Left forelimb (tissue), 1 donor: ENCODE measurements at regions not wholly inside any gene's neighbourhood (a gene's known extent, or its start where the extent isn't known, plus 50 kb on each side); places are given as distances from the start of the nearest gene placed in this dataset.

Experiments
- DNase-seq: peaks from one replicate; pipeline ENCODE4 v3.0.0-alpha.2; 2018; ENCODE audit warnings: low spot score

GRCh38 chr7:140242057-140243031, 65.6 kb upstream of the KDM7A start:
- DNase-seq, result no peak

- no peak for DNase-seq
These were observed 62.8 kb upstream of the KDM7A start for GRCh38 chr7:140239653-140239935.

- DNase-seq, result no peak
These were observed 62.2 kb upstream of the KDM7A start for GRCh38 chr7:140238778-140239652.

- DNase-seq, result no peak
These were observed 60.6 kb upstream of the KDM7A start for GRCh38 chr7:140237390-140237789.

DNA sequence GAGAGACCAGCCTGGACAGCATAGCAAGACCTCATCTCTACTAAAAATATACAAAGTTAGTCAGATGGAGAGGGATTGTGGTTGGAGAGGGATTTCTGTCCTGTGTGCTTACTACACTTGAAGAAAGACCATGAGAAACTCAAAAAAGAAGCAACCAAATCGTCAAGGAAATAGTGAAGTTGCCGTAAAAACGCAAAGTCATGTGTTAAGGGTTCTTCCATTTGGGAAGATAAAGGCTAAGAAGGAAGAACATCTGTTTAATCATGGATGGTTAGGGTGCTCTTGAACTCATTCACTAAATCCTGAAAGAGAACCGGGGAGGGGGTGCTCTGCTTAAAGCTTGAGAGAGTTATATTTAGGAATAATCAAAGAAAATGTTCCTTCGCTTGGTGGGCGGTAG, 59.8 kb upstream of the KDM7A start:
- DNase-seq, result no peak

DNA sequence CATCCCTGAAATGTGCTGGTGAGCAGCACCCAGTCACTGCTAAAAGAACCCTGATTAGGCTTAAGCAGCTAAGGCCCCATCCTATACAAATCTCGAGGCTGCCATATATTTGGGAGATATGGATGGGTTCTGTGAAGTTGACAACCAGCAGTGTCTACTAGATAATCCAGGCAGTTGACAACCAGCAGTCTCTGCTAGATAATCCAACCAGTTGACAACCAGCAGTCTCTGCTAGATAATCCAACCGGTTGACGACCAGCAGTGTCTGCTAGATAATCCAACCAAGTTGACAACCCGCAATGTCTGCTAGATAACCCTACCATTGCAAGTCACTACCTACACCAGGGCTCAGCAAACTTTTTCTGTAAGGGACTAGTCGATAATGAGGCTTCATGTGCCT, 58.3 kb upstream of the KDM7A start:
- DNase-seq, result no peak

DNA sequence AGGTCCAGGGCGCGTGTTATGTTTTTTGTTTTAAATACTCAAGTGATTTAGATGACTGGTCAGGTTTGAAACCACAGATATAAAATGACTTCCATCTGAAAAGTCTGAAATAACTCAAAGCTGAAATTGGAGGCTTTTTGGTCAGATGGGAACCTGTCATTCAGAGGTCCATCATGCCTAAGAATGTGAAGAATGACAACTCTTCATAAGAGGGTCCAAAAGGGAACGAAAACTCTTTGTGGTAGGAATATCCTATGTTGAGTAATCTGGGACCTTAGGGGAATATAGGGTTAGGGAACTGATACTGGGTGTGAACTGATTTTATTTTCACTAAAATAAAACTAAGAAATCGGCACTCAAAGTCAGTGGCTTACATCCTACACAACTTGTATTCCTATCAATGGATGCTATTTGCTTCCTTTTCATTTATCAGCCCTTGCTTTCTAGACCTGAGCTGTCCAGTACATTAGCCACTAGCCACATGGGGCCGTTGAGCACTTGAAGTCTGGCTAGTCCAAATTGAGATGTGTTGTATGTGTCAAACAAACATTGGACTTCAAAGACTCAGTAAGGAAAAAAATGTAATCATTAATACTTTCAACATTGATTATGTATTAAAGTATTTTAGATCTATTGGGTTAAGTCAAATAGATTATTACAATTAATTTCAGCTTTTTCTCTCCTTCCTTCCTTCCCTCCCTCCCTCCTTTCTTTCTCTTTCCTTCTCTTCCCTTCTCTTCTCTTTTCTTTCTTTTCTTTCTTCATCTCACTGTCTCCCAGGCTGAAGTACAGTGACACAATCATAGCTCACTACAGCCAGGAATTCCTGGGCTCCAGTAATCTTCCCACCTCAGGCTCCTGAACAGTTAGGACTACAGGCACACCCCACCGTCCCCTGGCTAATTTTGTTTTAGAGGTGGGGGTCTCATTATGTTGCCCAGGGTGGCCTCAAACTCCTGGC, 56.5 kb upstream of the KDM7A start:
- DNase-seq, result no peak

GRCh38 chr7:140231771-140232491, 55.1 kb upstream of the KDM7A start:
- DNase-seq, result no peak

- DNase-seq, result no peak
These were observed 54.3 kb upstream of the KDM7A start for GRCh38 chr7:140230861-140231770.

DNA sequence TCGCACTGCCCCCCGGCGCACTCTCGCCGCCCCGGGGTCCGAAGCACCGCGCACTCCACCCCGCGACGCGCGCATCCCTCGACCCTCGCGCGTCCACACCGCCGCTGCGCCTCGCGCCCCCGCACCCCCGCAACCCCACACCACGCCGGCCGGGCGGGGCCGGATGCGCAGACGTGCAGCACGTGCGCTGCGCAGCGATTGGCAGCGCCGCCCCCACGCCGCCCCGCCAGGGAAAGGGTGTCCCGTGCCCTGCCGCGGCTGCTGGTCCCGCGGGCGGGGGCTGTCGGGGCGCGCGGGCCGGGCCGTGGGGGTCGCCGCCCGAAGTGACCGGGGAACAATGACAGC, 53.7 kb upstream of the KDM7A start:
- DNase-seq, result no peak

GRCh38 chr7:140229591-140230515, 53.1 kb upstream of the KDM7A start:
- DNase-seq, result no peak

DNA sequence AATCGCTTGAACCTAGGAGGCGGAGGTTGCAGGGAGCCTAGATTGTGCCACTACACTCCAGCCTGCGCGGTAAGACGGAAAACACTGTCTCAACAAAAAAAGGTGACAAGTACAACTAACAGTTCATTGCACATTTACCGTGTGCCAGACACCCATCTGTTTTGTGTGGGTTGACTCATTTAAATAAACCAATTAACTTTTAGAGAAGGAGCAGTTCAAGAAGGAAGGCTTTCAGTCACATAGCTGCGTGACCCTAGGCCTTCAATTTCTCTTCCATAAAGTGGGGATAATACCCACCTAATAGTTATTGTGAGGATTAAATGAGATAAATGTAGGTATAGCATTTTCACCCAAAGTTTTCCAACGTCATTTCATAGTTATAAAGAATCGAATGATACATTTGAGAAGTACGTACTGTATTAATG, 52.3 kb upstream of the KDM7A start:
- DNase-seq, result no peak
